PC-9 (cell line): ENCODE measurements at regions not wholly inside any gene's neighbourhood (a gene's known extent, or its start where the extent isn't known, plus 50 kb on each side); places are given as distances from the start of the nearest gene placed in this dataset.

Source experiments
- BruUV-seq: library from RNA; stranded (reverse); fragments of 400-500 nt; replicated peaks from 2 replicates; lab custom pipeline; 2021; lab: Mats Ljungman, UMichigan
- CTCF ChIA-PET: fragments of 300-600 bp; sonication (Branson Sonifier 250); formaldehyde crosslinking; loops from one replicate; lab custom pipeline; 2022; ENCODE audit warnings: antibody characterized with exemption; lab: Charles Lee
- POLR2A ChIA-PET: fragments of 300-600 bp; sonication (Branson Sonifier 250); formaldehyde crosslinking; loops from one replicate; lab custom pipeline; 2022; ENCODE audit warnings: antibody characterized with exemption; ENCODE audit not compliant: unreplicated experiment; lab: Charles Lee
- DNase-seq, 2 experiments: peaks; one replicate each; pipeline versions ENCODE4 v3.0.0 to v3.0.0-alpha.2; 2015 to 2022; ENCODE audit warnings: mixed read lengths in 1 of 2
- H2AFZ ChIP-seq: fragments of 200-600 bp; sonication (generic); 2 replicates; pipeline ENCODE4 v1.8.1; 2017; ENCODE audit warnings: antibody characterized with exemption
- H3F3A ChIP-seq: fragments of 200-600 bp; sonication (generic); 2 replicates; pipeline ENCODE4 v1.8.1; 2017; ENCODE audit warnings: antibody characterized with exemption, mild to moderate bottlenecking, low read depth; ENCODE audit not compliant: insufficient read depth
- H3K27ac ChIP-seq: fragments of 200-600 bp; sonication (generic); 2 replicates; pipeline ENCODE4 v1.6.1; 2016; ENCODE audit warnings: mixed run types
- H3K27me3 ChIP-seq: fragments of 200-600 bp; sonication (generic); 2 replicates; pipeline ENCODE4 v1.6.1; 2016; ENCODE audit warnings: low read depth, mixed run types; ENCODE audit not compliant: insufficient read depth
- H3K36me3 ChIP-seq: fragments of 200-600 bp; sonication (generic); 2 replicates; pipeline ENCODE4 v1.6.1; 2016; ENCODE audit warnings: low read depth, mixed run types
- H3K4me1 ChIP-seq: fragments of 200-600 bp; sonication (generic); replicated peaks from 2 replicates; pipeline ENCODE4 v1.6.1; 2016; ENCODE audit warnings: mixed run types; ENCODE audit not compliant: insufficient read depth
- H3K4me2 ChIP-seq: fragments of 200-600 bp; sonication (generic); 2 replicates; pipeline ENCODE4 v1.6.1; 2017; ENCODE audit warnings: mixed run types
- H3K4me3 ChIP-seq: fragments of 200-600 bp; sonication (generic); 2 replicates; pipeline ENCODE4 v1.6.1; 2016; ENCODE audit warnings: mixed run types
- H3K79me2 ChIP-seq: fragments of 200-600 bp; sonication (generic); 2 replicates; pipeline ENCODE4 v1.6.1; 2017; ENCODE audit warnings: low read depth, mixed run types
- H3K9me2 ChIP-seq: fragments of 200-600 bp; sonication (generic); 2 replicates; pipeline ENCODE4 v1.8.1; 2017; ENCODE audit warnings: mild to moderate bottlenecking; ENCODE audit not compliant: insufficient read depth
- H3K9me3 ChIP-seq: fragments of 200-600 bp; sonication (generic); 2 replicates; pipeline ENCODE4 v1.8.1; 2016; ENCODE audit warnings: low read depth; ENCODE audit not compliant: insufficient read depth
- H4K20me1 ChIP-seq: fragments of 200-600 bp; sonication (generic); 2 replicates; pipeline ENCODE4 v1.8.1; 2017; ENCODE audit not compliant: insufficient read depth
- EZH2 ChIP-seq: fragments of 200-600 bp; sonication (generic); IDR thresholded peaks from 2 replicates; pipeline ENCODE4 v1.8.0; 2017; ENCODE audit warnings: antibody characterized with exemption, low read depth
- intact Hi-C: fragments of 100-400 bp; cut with micrococcal nuclease; formaldehyde crosslinking; loops from one replicate; pipeline ENCODE4 v1.10.0; 2022; ENCODE audit not compliant: unreplicated experiment
- TF ChIP-seq, protein P1 (sequence below): fragments of 200-600 bp; sonication (generic); conservative IDR thresholded peaks from 2 replicates; pipeline ENCODE4 v1.6.1; 2017; ENCODE audit warnings: mixed run types, antibody characterized with exemption, mild to moderate bottlenecking, moderate library complexity

DNA sequence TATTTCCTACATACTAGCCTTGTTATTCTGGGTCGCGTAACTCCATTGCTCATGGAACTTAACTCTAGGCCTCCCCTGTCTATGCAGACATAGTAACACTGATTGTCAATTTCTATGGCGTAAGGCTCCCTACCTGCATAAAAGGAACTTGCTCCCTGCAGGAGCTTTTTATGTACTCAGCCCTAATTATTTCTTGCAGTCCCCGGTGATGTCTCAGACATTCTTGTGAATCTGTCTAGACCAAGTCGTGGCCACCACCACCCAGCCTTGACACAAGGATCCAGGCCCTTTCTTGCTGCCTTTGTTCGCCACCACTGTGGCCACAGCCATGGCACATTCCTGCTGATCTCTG lies 189.5 kb upstream of the CTAGE1 start:
- no peaks in the 10 kb centered on the region for H3K27me3 ChIP-seq
- no peaks in the 10 kb centered on the region for H3F3A ChIP-seq
- no peaks in the 10 kb centered on the region for H3K36me3 ChIP-seq
- BruUV-seq: no TSS peak
- no peak overlapping the region for H2AFZ ChIP-seq
- H4K20me1 ChIP-seq: no peaks in the 10 kb centered on the region
- no peaks in the 10 kb centered on the region for H3K9me3 ChIP-seq
- POLR2A ChIA-PET: no interaction called here
- TF ChIP-seq, protein P1, sequence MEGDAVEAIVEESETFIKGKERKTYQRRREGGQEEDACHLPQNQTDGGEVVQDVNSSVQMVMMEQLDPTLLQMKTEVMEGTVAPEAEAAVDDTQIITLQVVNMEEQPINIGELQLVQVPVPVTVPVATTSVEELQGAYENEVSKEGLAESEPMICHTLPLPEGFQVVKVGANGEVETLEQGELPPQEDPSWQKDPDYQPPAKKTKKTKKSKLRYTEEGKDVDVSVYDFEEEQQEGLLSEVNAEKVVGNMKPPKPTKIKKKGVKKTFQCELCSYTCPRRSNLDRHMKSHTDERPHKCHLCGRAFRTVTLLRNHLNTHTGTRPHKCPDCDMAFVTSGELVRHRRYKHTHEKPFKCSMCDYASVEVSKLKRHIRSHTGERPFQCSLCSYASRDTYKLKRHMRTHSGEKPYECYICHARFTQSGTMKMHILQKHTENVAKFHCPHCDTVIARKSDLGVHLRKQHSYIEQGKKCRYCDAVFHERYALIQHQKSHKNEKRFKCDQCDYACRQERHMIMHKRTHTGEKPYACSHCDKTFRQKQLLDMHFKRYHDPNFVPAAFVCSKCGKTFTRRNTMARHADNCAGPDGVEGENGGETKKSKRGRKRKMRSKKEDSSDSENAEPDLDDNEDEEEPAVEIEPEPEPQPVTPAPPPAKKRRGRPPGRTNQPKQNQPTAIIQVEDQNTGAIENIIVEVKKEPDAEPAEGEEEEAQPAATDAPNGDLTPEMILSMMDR: no peak
- no peak for TF ChIP-seq EZH2
- H3K27ac ChIP-seq: no peak overlapping the region
- DNase-seq: no peak
- H3K4me2 ChIP-seq: no peak overlapping the region
- no peaks in the 10 kb centered on the region for H3K9me2 ChIP-seq
- no peak overlapping the region for H3K4me3 ChIP-seq
- CTCF ChIA-PET: no interaction called here
- H3K4me1 ChIP-seq: no peaks in the 10 kb centered on the region
- intact Hi-C loops: no loop called here
- H3K79me2 ChIP-seq: no peaks in the 10 kb centered on the region

DNA sequence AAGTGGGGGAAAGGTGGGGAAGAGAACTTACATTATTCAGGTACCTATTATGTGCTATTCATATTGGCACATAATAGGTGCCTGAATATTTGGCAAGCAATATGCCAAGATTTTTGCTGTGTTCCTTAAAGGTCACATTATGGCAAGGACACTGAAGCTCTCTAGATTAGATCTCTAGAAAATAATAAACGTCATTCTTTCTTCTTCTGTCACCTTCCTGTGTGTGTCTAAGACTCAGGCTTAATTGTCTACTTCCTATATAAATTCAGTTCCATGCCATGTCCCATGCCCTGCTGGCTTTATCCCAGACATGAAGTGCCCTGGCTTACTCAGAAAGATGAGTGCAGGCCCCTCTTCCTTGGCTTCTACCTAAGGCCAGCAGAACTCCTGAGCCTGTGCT lies 191.1 kb upstream of the CTAGE1 start:
- TF ChIP-seq, protein P1: no peak
- TF ChIP-seq EZH2: no peak
- Histone ChIP-seq H3K27ac (no peak overlapping the region), H3K36me3 (no peaks in the 10 kb centered on the region), H3F3A (no peaks in the 10 kb centered on the region), H3K27me3 (no peaks in the 10 kb centered on the region), H3K9me2 (no peaks in the 10 kb centered on the region), H3K4me1 (no peaks in the 10 kb centered on the region), H3K9me3 (no peaks in the 10 kb centered on the region), H3K79me2 (no peaks in the 10 kb centered on the region), H4K20me1 (no peaks in the 10 kb centered on the region), H3K4me3 (no peak overlapping the region), H3K4me2 (no peak overlapping the region), H2AFZ (no peak overlapping the region)
- no TSS peak for BruUV-seq
- ChIA-PET CTCF (no interaction called here), POLR2A (no interaction called here)
- no peak for DNase-seq
- intact Hi-C loops: no loop called here

DNA sequence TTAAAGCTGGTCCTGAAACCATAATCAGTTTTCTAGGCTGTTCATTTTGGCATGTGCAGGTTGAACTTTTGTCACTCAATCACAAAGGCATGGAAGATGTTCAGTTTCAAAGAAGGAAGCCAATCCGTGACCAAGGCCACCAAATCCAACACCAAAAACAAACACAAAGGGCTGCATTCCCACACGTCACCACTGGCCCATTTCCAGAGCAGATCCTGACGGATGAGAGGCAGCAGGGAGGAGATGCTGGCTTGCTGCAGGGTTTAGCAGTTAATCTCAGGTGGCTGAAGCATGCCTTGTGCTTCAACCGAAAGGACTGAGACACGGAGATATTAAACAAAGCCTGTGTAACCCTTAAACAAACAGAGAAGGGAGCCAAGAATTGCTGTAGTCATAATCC lies 191.9 kb upstream of the CTAGE1 start:
- ChIA-PET CTCF (no interaction called here), POLR2A (no interaction called here)
- Histone ChIP-seq H3K27ac (no peak overlapping the region), H3K36me3 (no peaks in the 10 kb centered on the region), H3F3A (no peaks in the 10 kb centered on the region), H2AFZ (no peak overlapping the region), H3K4me3 (no peak overlapping the region), H4K20me1 (no peaks in the 10 kb centered on the region), H3K9me2 (no peaks in the 10 kb centered on the region), H3K4me1 (no peaks in the 10 kb centered on the region), H3K9me3 (no peaks in the 10 kb centered on the region), H3K4me2 (no peak overlapping the region), H3K79me2 (no peaks in the 10 kb centered on the region), H3K27me3 (no peaks in the 10 kb centered on the region)
- DNase-seq: peak in 1 of 2 experiments; percentile 16
- BruUV-seq: no TSS peak
- intact Hi-C loops: no loop called here
- no peak for TF ChIP-seq EZH2
- TF ChIP-seq, protein P1: no peak
